Stomach (tissue), 8 donors: ENCODE measurements at regions not wholly inside any gene's neighbourhood (a gene's known extent, or its start where the extent isn't known, plus 50 kb on each side); places are given as distances from the start of the nearest gene placed in this dataset.

Source experiments
- DNase-seq, 2 donors: peaks; one replicate each; pipeline versions ENCODE4 v3.0.0 to v3.0.0-alpha.2; 2013 to 2019
- H3K27ac ChIP-seq, 5 donors: fragments of 200-600 bp in 4 of 5; sonication (generic) in 4 of 5; one replicate each; pipeline ENCODE4 v1.5.1; 2013 to 2019; ENCODE audit warnings: mild to moderate bottlenecking in 1 of 5, moderate library complexity in 1 of 5
- H3K27me3 ChIP-seq, 3 donors: fragments of 200-600 bp; sonication (generic); one replicate each; pipeline ENCODE4 v1.5.1; 2017 to 2019; ENCODE audit warnings: mixed run types in 1 of 3
- H3K36me3 ChIP-seq, 4 donors: fragments of 200-600 bp; sonication (generic); 1 replicate in 3 of 4; 2 replicates in 1 of 4; pipeline ENCODE4 v1.5.1; 2016 to 2019
- H3K4me1 ChIP-seq, 4 donors: fragments of 200-600 bp; sonication (generic); one replicate each; pipeline ENCODE4 v1.5.1; 2016 to 2019
- H3K4me3 ChIP-seq, 4 donors: fragments of 200-600 bp; sonication (generic) in 3 of 4; one replicate each; pipeline ENCODE4 v1.5.1; 2016 to 2019; ENCODE audit warnings: mild to moderate bottlenecking in 1 of 4
- H3K9me3 ChIP-seq, 4 donors: fragments of 200-600 bp; sonication (generic); one replicate each; pipeline ENCODE4 v1.5.1; 2016 to 2019
- CTCF ChIP-seq, 7 experiments: fragments of 450-650 bp in 4 of 7; fragments of 200-600 bp in 3 of 7; sonication (generic) in 3 of 7; IDR thresholded peaks; one replicate each; pipeline ENCODE4 v1.5.1; 2016 to 2019; ENCODE audit warnings: antibody characterized with exemption in 7 of 7, control low read depth in 2 of 7, mild to moderate bottlenecking in 1 of 7
- EP300 ChIP-seq: sonication (generic); formaldehyde crosslinking; IDR thresholded peaks from one replicate; pipeline ENCODE4 v1.6.1; 2017; ENCODE audit warnings: antibody characterized with exemption
- POLR2A ChIP-seq, 4 donors: fragments of 450-650 bp; IDR thresholded peaks; one replicate each; pipeline ENCODE4 v1.6.1; 2016; ENCODE audit warnings: antibody characterized with exemption in 4 of 4, control low read depth in 2 of 4, mild to moderate bottlenecking in 1 of 4, moderate library complexity in 1 of 4
- POLR2AphosphoS5 ChIP-seq, 3 donors: sonication (generic); formaldehyde crosslinking; IDR thresholded peaks; one replicate each; pipeline ENCODE4 v1.6.1; 2016; ENCODE audit warnings: antibody characterized with exemption in 3 of 3
- WGBS, 5 donors: extraction: QIAGEN DNeasy Blood & Tissue Kit in 3 of 5; methylation state at CpG; one replicate each; pipeline versions ENCODE4 v1.1.5 to v1.1.7; 2013 to 2018; 5-methylcytosine and 5-hydroxymethylcytosine counted together
- intact Hi-C: fragments of 100-400 bp; cut with DNase I; formaldehyde crosslinking; loops from one replicate; pipeline ENCODE4 v1.15.1; 2023; ENCODE audit warnings: low total_unique reads
- donor health status: healthy with polysubstance abuse.
- donor health status: Bipolar disorder and iron deficiency.
- donor health status: healthy.

- H3K27ac ChIP-seq: no peak overlapping the region
- peak in 1 of 2 donors; percentile 33 for DNase-seq
- peaks cover 0 to 48% (median 10%) of the 10 kb centered on the region in 3 donors for H3K27me3 ChIP-seq
- no peaks in the 10 kb centered on the region for H3K36me3 ChIP-seq
- TF ChIP-seq POLR2AphosphoS5 (IDR thresholded peaks at IDR 0.05): no peak
- TF ChIP-seq EP300: no peak
- TF ChIP-seq POLR2A (IDR thresholded peaks at IDR 0.05): no peak
- no peak for TF ChIP-seq CTCF (IDR thresholded peaks at IDR 0.05)
- intact Hi-C loops: no loop called here
- WGBS, 5 donors: 42 to 52% (median 51%) methylated on average over 26 of the region's 26 CpGs
- no peaks in the 10 kb centered on the region for H3K4me1 ChIP-seq
- H3K4me3 ChIP-seq: no peak overlapping the region
- no peaks in the 10 kb centered on the region for H3K9me3 ChIP-seq
Observed at GRCh38 chr2:242020196-242021004, 150.9 kb downstream of the RTP5 start.

GRCh38 chr2:242022550-242023290, 153.2 kb downstream of the RTP5 start:
- intact Hi-C loops: no loop called here

GRCh38 chr2:242024751-242025355, 155.3 kb downstream of the RTP5 start:
- 76 to 88% (median 83%) methylated on average over 18 of the region's 18 CpGs for WGBS, 5 donors
- DNase-seq: no peak
- H3K27ac ChIP-seq: no peak overlapping the region
- intact Hi-C loops: no loop called here
- no peak for TF ChIP-seq EP300
- H3K9me3 ChIP-seq: no peaks in the 10 kb centered on the region
- H3K36me3 ChIP-seq: no peaks in the 10 kb centered on the region
- peaks cover 0 to 69% (median 10%) of the 10 kb centered on the region in 3 donors for H3K27me3 ChIP-seq
- no peaks in the 10 kb centered on the region for H3K4me1 ChIP-seq
- no peak overlapping the region for H3K4me3 ChIP-seq

More at GRCh38 chr2:242022550-242023290, 153.2 kb downstream of the RTP5 start:
- no peak for DNase-seq
- 72 to 81% (median 74%) methylated on average over 11 to 12 of the region's 12 CpGs for WGBS, 5 donors
- Histone ChIP-seq H3K4me3 (no peak overlapping the region), H3K36me3 (no peaks in the 10 kb centered on the region), H3K27ac (no peak overlapping the region), H3K9me3 (no peaks in the 10 kb centered on the region), H3K4me1 (no peaks in the 10 kb centered on the region), H3K27me3 (peaks cover 0 to 56% (median 10%) of the 10 kb centered on the region in 3 donors)
- TF ChIP-seq CTCF (IDR thresholded peaks at IDR 0.05): no peak
- no peak for TF ChIP-seq EP300
- TF ChIP-seq POLR2A (IDR thresholded peaks at IDR 0.05): no peak
- no peak for TF ChIP-seq POLR2AphosphoS5 (IDR thresholded peaks at IDR 0.05)

GRCh38 chr2:242027676-242028450, 158.3 kb downstream of the RTP5 start:
- H3K27me3 ChIP-seq: peaks cover 0 to 86% (median 16%) of the 10 kb centered on the region in 3 donors
- TF ChIP-seq CTCF (IDR thresholded peaks at IDR 0.05): no peak
- TF ChIP-seq POLR2A (IDR thresholded peaks at IDR 0.05): no peak
- TF ChIP-seq POLR2AphosphoS5 (IDR thresholded peaks at IDR 0.05): no peak
- no peak for TF ChIP-seq EP300
- WGBS, 5 donors: 85 to 92% (median 87%) methylated on average over 24 of the region's 24 CpGs
- intact Hi-C loops: no loop called here
- no peaks in the 10 kb centered on the region for H3K9me3 ChIP-seq
- H3K4me1 ChIP-seq: no peaks in the 10 kb centered on the region
- no peak overlapping the region for H3K27ac ChIP-seq
- no peak overlapping the region for H3K4me3 ChIP-seq
- H3K36me3 ChIP-seq: no peaks in the 10 kb centered on the region
- DNase-seq: no peak
